ENCODE measurements at regions not wholly inside any gene's neighbourhood (a gene's known extent, or its start where the extent isn't known, plus 50 kb on each side); places are given as distances from the start of the nearest gene placed in this dataset.

DNA sequence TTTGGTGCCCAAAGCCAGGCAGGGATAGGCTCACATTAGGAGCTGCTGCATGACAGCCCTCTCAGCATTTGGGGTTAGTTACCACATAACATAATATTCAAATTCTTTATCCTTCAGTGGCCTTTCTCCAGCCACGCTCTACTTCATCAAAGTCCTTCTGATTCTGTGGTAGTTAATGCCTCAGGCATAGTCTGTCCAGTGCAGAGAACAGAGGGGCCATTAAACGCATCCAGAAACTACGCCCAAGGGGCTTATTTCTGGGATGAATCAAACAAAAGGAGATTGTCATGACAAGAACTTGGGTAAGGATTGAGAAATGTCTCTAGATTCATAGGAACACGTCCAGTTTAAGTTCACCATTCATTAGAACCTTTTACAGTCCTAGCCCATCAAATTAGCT is 183.4 kb upstream of the PLXNC1 start:
- no peaks in the 10 kb centered on the region for H3K27me3 ChIP-seq
- H3K4me3 ChIP-seq = no peak overlapping the region
- ATAC-seq (no peak), DNase-seq (no peak)
- TF ChIP-seq, protein P1, sequence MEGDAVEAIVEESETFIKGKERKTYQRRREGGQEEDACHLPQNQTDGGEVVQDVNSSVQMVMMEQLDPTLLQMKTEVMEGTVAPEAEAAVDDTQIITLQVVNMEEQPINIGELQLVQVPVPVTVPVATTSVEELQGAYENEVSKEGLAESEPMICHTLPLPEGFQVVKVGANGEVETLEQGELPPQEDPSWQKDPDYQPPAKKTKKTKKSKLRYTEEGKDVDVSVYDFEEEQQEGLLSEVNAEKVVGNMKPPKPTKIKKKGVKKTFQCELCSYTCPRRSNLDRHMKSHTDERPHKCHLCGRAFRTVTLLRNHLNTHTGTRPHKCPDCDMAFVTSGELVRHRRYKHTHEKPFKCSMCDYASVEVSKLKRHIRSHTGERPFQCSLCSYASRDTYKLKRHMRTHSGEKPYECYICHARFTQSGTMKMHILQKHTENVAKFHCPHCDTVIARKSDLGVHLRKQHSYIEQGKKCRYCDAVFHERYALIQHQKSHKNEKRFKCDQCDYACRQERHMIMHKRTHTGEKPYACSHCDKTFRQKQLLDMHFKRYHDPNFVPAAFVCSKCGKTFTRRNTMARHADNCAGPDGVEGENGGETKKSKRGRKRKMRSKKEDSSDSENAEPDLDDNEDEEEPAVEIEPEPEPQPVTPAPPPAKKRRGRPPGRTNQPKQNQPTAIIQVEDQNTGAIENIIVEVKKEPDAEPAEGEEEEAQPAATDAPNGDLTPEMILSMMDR (IDR thresholded peaks at IDR 0.05) = no peak
- H3K4me1 ChIP-seq = no peaks in the 10 kb centered on the region
- no peaks in the 10 kb centered on the region for H3K9me3 ChIP-seq
- no peak overlapping the region for H3K27ac ChIP-seq
- no peaks in the 10 kb centered on the region for H3K36me3 ChIP-seq
- intact Hi-C loops (cut with DNase I) = no loop called here

DNA sequence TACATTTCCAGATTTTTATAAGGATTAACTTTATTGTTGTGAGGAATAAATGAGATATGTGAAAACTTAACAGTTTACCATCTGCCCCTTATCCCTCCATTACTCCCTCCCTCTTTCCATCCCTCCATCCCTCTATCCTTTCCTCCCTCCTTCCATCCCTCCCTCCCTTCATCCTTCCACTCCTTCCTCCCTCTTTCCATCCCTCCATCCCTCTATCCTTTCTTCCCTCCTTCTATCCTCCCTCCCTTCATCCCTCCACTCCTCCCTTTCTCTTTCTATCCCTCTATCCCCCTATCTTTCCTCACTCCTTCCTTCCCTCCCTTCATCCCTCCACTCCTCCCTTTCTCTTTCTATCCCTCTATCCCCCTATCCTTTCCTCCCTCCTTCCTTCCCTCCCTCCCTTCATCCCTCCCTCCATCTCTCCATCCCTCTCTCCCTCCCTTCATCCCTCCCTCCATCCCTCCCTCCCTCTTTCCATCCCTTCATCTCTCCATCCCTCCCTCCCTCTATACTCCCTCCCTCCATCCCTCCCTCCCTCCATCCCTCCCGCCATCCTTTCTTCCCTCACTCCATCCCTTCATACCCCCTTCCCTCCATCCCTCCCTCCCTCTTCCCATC is 181.8 kb upstream of the PLXNC1 start:
- TF ChIP-seq, protein P1 (IDR thresholded peaks at IDR 0.05) = no peak
- intact Hi-C loops (cut with DNase I) = no loop called here
- Histone ChIP-seq H3K27ac (no peak overlapping the region), H3K36me3 (no peaks in the 10 kb centered on the region), H3K4me1 (no peaks in the 10 kb centered on the region), H3K4me3 (no peak overlapping the region), H3K27me3 (no peaks in the 10 kb centered on the region), H3K9me3 (no peaks in the 10 kb centered on the region)
- DNase-seq (no peak), ATAC-seq (no peak)

DNA sequence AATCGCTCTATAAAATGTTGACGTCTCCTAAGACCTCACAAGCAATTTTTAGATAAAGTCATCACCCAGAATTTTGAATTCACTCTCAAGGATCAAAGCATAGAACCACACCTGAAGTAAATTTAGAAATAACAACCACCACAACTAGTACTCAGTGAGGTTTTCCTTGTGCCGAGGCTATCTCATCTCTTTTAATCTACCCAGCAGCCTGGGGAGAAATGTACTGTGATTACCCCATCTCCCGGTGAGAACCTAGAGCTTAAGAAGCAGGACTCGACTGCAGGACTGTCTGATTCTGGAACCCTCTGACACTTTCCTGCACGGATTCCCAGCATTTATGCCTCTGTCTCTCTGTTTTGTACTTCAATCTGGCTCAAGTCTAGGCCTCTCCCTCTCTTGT is 180.9 kb upstream of the PLXNC1 start:
- Histone ChIP-seq H3K4me1 (no peaks in the 10 kb centered on the region), H3K27me3 (no peaks in the 10 kb centered on the region), H3K27ac (no peak overlapping the region), H3K9me3 (no peaks in the 10 kb centered on the region), H3K4me3 (no peak overlapping the region), H3K36me3 (no peaks in the 10 kb centered on the region)
- ATAC-seq (no peak), DNase-seq (no peak)
- TF ChIP-seq, protein P1 (IDR thresholded peaks at IDR 0.05) = no peak
- intact Hi-C loops (cut with DNase I) = no loop called here

DNA sequence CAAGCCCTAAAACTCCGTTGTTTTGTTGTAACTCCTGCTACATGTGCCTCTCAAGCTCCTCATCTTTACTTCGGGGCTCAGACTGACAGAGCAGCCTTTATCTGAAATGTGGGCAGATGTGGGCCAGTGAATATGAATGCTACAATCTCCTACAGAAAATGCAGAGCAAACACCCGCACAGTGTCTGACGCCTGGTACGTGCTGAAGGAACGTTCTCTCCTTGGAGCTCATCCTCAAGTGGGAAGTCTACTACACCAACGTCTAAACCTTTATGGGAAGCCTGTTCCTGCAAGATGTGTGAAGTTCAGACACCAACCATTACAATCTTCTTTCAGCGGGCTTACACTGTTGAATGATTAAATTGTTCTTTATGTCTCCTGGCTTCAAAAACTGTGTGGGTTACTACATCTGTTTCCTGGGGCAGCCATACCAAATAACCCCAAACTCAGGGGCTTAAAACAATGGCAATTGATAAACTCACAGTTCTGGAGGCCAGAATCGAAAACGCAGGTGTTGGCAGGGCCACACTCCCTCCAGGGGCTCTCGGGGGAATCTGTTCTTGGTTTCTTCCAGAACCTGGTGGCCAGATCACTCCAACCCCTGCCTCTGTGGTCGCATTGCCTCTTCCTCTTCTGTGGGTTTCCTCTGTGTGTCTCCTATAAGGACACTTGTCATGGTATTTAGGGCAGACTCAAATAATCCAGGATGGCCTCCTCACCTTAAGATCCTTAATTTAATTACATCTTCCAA is 179.7 kb upstream of the PLXNC1 start:
- Histone ChIP-seq H3K27me3 (no peaks in the 10 kb centered on the region), H3K9me3 (no peaks in the 10 kb centered on the region), H3K4me1 (no peaks in the 10 kb centered on the region), H3K36me3 (no peaks in the 10 kb centered on the region), H3K27ac (no peak overlapping the region), H3K4me3 (no peak overlapping the region)
- no peak for ATAC-seq
- DNase-seq = no peak
- TF ChIP-seq, protein P1 (IDR thresholded peaks at IDR 0.05) = no peak
- intact Hi-C loops (cut with DNase I) = no loop called here

DNA sequence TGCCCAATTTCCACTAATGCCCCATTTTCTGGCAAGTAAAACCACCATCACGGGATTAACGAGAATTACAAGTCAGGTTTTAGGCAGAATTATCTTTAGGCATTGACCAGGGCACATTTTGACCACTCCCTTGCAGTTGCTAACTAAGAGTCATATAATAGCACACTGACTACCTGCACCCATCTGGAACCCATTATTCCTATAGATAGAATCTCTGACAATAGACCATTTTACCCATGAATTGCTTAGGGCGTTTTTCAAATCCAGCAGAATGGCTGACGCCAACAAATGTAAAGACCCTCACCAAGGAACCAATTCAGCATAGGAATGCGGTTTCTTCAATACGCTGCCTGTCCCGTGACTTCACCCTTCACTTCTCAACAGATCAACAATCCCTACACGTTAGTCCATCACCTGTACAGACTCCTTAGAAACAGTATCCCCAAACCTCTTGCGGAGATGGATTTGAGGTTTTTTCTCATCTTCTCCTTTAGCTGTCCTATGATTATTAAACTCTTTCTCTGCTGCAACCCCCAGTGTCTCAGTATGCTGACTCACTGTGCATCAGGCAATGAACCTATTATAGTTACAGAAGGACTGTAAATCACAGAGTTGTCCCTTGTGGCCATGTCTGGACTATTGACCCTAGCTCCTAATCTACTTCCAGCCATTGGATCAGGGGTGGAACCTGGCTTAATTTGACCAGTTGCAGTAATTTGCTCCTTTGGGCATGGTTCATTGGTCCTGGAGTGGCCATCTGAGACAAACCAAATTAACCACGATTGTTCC is 177.3 kb upstream of the PLXNC1 start:
- no peak overlapping the region for H3K27ac ChIP-seq
- DNase-seq = no peak
- intact Hi-C loops (cut with DNase I) = no loop called here
- TF ChIP-seq, protein P1 (IDR thresholded peaks at IDR 0.05) = no peak
- no peaks in the 10 kb centered on the region for H3K36me3 ChIP-seq
- no peaks in the 10 kb centered on the region for H3K9me3 ChIP-seq
- ATAC-seq = no peak
- H3K27me3 ChIP-seq = no peaks in the 10 kb centered on the region
- H3K4me3 ChIP-seq = no peak overlapping the region
- no peaks in the 10 kb centered on the region for H3K4me1 ChIP-seq

Measured in upper lobe of right lung (tissue), 1 donor.